Eye (tissue), 1 donor: ENCODE measurements at regions not wholly inside any gene's neighbourhood (a gene's known extent, or its start where the extent isn't known, plus 50 kb on each side); places are given as distances from the start of the nearest gene placed in this dataset.

Source experiments
- DNase-seq: peaks from one replicate; pipeline ENCODE4 v3.0.0-alpha.2; 2015

DNA sequence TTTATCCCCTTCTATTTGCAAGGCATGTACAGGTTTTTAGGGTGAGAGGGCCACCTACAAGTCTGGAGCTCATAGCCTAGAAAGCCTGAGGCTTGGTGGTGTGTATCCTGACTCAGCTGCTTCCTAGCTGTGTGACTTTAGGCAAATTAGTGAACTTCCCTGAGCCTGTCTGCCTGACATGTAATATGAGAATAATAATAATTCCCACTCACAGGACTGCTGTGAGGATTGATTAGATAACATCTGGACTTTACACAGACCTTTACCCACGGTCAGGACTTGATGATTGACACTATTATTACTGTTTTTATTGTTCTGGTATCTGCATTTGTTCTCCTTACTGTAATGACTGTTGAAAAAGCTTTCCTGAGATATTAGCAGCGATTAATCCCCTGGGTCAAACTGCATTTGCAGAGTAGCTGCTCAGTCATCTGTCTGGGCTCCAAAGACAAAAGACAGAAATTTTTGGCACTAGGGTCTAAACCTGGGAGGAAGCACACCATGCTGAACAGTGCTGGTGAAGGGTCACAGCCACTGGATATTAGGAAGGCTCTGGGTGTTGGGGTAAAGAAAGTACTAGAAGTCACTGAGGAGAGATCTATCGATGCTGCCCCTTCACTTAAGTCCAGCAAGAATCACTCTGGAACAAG, 276.5 kb upstream of the FN1 start:
- no peak for DNase-seq

DNA sequence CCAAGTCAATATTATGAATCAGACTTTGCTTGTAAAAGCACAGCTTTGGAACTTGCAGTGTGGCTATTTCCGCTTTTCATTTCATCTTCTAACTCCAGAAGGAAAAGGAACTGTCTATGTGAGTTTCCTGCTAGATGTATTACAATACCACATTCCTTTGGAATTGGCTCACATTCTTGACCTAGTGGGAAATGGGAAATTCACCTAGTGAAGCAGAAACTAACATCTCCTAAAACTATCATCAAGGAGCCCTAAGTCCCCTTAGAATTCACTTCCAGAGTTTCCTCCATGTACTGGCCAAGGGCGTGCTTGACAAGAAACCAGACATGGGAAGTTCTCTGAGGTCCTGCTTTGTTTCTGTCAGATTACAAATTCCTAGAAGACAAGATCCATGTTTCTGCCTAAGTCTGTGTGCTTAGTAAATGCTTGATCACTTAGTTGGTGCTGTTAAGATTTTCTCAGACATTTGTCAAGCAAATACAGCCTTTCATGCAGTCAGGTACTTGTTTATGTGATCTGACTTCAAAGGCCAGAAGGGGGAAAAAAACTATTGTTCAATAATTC, 275.7 kb upstream of the FN1 start:
- peak; percentile 21 for DNase-seq

DNA sequence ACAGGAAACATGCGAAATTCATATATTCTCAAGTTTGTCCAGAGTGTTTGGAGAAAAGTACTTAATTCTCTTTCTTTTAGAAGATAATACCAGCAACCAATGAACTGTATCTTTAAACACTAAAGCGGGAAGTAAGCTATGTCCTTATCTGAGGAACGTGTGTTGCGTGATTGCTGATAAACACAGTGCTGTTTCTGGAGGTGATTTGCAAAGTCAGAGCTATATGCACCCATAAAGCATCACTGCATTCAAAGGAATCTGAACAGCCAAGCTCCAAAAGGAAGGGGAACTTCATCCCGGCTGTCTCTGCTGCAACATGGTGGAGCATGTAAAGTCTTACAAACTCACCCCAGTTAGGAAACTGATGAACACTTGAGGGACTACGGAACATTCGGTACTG, 271.7 kb upstream of the FN1 start:
- no peak for DNase-seq

DNA sequence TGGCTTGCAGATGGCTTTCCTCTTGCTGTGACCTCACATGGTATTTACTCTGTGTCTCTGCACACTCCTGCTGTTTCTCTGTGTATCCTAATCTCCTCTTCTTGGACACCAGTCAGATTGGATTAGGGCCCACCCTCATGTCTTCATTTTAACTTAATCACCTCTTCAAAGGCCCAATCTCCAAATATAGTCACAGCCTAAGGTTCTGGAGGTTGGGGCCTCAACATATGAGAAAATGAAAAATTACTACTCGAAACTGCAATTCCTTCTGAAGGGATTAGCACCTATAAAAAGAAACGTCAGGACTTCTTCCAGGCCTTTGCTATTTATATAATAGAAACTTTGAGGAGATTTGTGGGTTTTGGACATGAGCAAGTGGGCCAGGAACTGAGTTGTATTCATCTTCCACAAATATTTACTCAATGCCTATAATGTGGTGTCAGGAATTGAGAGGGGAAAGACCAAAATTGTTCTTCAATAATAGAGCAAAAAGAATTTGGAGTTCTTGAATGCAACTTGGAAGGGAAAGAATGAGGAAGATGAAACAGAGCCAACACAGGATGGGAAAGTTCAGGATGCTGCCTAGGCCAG, 270.0 kb upstream of the FN1 start:
- DNase-seq: no peak

DNA sequence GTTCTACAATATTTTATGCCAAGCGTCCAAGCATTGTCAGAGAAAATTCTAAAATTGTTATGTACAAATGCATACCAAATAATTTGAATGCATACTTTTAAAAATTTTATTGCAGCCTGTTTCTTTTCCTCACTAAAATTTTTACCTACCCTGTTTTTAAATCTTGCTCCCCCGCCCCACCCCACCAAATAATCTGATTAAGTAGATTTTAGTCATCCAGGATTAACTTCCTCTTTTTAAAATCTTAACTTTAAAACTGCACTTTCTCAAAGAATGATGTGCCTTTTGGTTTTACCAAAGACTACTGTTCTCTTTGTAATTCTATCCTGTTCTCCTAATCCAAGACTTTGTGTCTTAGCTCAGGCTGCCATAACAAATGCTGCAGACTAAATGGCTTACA, 269.4 kb upstream of the FN1 start:
- no peak for DNase-seq

DNA sequence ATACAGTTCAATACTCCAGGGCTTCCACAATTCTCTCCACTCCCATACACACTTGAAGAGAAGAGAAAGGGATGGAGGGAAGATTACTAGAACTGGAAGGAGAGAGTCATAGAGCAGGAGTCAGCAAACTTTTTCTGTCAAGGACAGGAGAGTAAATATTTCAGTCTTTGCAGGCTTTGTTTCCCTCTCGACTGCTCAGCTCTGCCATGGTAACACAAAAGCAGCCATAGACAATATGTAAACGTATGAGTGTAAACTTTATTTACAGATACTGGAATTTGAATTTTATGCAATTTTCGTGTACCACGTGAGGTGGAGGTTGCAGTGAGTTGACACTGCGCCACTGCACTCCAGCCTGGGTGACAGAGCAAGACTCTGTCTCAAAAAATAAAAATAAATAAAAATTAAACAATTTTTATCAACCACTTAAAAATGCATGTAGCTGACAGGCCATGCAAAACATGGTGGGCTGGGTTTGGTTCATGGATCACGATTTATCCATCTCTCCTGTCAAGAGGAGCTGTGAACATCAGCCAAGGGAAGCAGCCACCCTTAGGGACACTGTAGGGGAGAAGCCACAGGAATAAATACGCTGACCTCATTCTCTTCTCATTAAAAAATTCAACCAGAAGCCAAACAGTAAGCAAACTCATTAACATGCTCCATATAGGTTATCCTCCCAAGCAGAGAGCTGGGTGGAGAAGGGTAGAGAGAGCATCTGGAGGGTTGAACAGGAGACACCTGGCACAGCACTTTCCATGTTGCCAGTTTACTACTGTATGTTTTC, 266.4 kb upstream of the FN1 start:
- no peak for DNase-seq

DNA sequence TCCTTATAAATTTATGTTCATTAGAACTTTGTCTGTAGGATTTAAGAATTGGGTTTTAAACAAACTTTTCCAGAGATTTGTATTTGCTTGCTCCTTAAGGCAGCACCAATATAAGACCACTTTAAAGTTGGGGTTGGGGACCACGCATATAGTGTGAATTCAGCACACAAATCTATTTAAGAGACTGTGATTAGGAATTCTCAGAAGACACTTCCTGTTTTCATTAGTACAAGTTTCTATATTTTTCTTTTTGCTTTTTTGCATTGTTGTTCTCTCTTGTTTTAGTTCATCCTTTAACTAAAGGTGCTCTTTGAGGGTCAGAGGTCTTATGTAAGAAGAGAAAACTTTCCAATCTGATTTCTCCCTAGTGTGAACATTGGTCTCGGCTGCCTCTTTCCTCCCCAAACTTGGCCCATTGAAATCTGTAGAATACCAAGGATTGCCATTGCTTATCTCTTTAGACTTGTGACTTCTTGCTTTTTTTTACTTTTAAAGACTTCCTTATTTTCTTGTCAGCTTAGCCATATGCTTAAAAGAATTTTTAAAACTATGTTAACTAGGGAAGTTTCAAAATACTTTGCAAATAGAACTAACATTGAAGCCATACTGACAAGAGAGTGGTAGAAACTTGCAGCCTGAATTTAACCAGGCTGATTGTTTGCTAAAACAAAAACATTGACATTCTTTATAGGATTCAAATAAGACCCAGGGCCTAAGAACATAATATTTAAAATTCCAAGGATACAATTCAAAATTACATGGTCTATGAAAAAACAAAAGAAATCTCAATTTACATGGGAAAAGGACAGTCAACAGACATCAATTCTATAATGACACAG, 264.1 kb upstream of the FN1 start:
- DNase-seq: no peak

DNA sequence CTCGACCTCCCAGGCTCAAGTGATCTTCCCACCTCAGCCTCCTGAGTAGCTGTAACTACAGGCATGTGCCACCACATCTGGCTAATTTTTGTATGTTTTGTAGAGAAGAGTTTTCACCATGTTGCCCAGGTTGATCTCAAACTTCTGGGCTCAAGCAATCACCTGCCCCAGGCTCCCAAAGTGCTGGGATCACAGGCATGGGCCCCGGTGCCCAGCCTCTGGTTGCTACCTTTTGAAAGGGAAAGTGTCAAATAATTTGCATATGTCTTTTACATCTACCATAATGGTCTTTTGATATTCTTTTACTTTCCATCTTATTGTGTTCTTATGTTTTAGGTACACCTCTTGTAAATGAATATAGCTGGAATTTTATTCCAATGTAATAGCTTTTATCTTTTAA, 263.1 kb upstream of the FN1 start:
- DNase-seq: no peak

DNA sequence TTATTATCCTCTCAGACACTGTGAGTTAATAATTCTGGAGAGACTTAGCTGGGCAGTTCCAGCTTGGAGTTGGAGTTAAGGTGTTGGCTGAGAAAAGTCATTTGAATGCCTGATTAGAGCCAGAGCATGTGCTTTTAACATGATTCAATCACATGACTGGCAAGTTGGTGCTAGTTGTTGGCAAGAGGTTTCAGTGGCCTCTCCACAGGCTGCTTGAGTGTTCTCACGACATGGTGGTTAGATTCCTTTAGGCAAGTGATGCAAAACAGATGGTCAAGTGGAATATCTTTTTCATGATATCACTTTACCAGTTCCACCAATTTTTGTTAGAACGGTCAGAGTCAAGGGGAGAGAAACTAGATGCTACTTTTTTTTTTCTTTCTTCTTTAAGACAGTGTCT, 262.7 kb upstream of the FN1 start:
- no peak for DNase-seq

DNA sequence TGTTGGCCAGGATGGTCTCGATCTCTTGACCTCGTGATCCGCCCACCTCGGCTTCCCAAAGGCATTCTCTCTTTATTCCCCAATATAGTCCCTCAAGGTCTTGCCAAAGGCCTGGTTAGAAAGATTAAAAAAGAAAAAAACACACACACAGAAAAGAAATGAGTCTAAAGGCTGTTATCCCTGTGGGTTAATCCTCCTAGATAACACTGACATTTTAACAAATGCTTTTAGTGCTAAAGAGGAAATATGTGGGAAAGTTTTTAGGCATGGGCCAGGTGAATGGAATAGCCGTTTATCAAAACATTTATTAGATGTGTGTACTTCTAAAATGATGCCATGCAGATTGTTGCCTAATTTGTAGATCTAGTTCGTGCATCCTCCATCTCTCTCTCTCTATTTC, 261.6 kb upstream of the FN1 start:
- no peak for DNase-seq

DNA sequence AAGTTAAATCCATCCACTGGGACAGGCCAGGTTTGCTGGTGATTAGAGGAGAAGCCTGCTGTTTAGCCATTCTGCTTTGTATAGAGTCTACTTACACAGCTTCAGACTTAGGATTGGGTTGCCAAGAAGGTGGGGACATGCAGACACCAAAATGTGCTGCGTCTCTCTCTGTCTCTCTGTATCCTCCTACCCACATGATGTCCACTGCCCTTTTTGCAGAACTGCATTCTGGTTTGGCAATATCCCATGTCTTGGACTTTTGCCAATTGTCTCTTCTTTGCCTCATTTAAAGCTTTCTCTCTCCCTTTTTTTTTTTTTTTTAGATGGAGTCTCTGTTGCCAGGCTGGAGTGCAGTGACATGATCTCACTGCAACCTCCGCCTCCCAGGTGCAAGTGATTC, 261.1 kb upstream of the FN1 start:
- no peak for DNase-seq

DNA sequence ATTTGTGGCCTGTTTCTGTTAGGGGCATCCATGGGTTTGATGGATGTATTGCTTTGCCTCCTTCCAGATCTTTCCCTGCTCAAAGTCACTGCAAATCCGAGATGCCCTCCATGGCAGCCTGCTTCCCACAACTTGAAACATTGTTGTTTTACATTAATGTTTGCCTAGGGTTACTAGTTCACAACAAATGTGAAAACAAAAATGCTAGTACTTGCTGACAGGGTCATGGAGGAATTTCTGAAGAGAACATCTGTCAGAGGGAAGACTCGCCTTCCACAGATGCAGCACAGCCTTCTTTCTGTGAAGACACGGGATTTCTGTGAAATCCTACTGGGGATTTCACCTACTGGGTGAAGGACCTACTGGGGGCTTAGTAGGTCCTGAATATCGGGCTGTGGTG, 260.0 kb upstream of the FN1 start:
- DNase-seq: no peak

DNA sequence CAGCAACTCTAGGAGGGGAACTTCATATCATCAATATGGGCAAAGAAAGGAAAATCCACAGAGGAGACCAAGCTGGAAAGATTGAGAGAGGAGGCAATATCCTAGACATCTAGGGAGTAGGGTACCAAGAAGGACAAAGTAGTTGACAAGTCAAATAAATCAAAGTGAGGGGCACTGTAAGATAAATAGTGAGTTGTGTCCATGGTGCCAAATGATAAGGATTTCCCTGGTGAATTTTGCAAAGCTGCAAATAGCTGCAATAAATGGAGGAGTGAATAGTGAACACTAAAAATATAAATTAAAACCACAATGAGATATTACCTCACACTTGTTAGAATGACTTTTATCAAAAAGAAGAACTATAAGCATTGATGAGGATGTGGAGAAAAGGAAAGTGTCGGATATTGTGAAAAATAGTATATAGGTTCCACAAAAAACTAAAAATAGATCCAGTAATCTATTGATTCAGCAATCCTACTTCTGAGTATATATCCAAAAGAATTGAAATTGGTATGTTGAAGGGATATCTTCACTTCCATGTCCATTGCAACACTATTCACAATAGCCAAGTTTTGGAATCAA, 258.2 kb upstream of the FN1 start:
- DNase-seq: no peak

DNA sequence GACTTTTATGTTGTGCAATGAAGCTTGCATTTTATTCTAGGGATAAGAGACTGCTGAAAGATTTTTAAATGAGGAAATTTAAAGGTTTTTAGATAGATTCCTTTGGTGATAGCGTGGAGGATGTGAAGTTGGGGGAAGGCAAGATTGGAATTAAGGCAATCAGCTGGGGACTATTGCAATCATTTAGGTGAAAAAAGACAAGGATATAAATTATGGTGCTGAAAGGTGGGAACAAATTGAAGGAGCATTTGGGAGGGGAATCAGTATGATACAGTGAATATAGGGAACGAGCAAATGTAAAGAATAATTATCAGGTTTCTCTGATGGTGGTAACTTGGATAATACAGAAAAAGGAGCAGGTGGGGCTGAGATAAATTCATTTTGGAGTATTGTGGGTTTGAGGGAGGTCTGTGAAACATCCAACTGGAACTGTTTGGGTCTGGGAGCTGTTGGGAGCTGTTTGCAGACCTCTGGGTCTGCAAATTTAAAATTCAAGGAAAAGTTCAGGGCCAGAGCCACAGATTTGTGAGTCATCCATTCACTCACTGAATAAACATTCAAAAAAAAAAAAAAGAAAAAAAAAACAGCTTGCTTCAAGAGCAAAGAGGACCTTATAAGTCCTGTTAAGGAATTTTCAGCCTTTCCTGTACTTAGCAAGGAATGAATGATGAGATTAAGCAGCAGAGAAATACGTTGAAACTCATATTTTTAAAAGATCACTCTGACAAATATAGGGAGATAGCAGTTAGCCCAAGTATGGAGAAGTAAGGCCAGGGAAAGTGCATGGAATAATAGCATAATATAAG, 257.5 kb upstream of the FN1 start:
- DNase-seq: no peak

DNA sequence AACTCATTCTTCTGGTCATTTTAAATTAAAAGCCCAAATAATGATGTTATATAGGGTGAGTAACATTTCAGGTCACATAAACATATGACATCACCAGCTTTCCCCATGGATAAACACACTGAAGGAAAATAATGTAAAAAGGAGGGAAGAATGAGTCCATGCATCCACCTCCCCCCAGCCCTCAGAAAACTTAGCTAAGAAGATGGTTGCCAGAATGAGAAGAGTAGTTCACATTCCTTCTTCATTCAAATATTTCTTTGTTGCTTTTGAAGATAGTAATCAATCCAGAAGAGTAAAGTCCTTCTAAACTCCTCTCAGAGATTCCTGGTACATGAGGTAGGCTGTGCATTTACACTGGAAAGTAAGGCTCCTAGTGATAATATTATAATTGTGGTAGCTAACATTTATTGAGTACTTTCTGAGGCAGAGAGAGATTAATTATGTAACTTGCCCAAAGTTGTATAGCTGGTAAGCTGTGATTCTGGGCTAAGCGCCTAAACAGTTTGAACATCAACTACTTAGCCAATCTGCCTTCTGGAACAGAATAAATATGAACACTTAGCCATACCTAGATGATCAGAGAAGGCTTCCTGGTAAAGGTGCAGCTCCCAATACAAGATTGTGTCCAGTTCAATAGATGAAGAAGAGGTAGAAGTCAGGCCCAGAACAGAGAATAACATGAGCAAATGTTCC, 256.7 kb upstream of the FN1 start:
- DNase-seq: peak; percentile 13

DNA sequence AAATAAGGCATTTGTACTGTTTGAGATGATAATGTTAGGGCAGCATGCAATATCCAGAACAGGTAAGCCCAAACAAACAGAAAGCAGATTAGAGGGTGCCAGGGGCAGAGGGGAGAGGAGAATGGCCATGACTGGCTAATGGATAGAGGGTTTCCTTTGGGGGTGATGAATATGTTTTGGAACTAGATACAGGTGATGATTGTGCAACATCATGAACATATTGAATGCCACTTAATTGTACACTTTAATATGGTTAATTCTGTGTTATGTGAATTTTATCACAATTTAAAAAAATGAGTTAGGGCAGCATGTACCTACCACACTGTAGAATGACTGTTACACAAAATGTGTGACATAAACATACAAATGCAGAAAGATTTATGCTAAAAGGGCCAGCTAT, 255.5 kb upstream of the FN1 start:
- DNase-seq: no peak

DNA sequence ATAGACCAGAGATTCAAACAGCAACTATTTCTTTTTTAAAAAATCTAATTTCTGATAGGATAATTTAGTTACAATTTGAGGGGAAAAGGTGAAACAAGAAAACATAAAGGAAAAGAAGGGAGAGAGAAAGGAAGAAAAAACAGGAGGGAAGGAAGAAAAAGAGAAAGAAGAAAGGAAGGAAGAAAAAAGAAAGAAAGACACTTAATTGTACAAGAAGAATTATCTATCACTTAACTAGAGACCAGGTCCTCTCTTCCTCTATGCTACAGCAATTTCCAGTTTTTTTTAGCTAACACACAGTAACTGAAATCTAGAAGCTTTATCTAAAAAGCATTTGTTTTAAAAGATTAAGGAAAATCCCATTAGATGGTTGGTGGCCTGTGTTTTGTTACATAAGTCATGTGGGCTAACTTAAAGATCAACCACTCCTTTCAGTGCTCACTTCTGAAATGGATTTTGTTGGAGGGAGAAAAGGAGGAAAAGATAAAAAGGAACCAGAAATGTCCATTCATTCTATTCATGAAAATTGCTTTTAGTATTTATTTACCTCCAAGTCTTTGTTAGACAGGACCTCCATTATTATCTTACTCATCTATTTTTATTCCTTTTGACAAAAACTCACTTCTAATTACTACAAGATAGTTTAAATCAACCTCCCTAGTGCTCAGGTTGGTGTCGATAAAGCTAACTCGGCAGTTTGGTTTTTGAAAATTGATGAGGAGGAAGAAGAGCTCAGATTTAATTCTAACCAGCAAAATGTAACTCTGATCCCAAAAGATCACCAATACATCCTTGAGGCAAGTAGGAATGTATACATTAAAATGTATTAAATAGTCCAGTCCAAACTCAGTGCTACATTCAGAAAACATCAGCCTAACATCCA, 251.5 kb upstream of the FN1 start:
- no peak for DNase-seq

DNA sequence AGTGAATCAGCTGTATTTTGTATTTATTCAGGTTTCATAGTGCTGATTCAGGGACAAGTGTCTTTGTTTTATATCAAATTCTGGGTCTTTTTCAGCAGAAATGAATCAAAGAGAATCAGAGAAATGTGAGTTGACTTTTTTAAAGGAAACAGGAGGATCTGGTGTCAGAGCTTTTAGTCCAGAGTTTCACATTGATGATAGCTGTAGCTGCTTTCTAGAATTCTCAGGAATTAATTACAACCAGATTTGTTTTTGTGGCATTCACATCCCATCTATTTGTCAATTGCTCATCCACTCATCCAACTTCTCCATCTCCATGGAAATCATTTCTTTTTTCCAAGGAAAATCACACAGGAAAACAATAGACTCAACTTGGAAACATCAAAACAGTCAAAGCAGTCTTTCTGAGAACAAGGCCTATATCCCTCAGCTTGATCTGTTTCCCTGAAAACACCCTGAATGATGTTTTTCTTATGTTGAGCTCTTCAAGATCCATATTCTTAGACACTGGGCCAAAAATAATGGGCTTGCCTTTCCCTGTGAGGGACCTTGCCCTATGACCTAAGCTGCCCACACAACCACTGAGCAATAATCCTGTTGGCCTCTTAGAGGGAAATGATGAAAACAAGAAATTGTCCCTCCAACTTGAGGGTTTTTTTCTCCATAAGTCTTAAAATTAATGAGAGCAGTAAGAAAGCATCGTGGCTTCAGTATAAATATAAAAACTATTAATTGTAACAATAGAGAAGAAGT, 249.5 kb upstream of the FN1 start:
- DNase-seq: no peak

DNA sequence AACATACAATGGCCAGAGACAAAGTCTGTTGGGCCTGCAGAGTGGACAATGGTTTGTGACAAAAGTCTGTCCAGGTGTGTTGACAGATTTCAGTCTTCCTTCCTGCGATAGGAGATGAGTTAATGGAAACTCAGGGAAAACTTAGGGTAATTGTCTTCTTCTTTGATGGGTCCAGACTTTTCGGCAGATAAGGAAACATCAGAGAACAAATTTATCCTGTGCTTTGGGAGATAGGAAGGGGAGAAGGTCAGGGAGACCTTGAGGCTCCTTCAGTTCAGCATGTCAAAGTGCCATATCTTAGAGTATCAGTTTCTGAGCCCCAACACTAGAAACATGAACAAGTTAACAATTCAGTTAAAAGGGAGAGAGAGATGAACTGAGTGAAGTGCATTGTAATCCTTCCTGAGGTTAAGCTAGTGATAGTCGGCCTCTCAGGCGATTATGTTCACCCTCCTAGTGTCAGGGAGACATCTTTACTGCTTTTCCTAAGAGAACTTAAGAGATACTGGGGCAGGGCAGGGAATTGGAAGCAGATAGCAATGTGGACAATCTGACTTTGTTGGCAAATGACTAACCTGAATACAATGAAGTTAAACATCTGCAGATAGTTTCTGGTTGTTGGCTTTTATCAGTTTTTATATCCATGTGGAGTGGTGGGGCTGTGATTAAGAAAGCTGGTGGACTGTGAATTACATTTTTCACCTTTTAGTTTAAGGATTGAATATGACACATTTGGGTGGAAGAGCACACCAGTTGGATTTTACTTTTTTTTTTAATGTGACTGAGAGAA, 248.8 kb upstream of the FN1 start:
- DNase-seq: no peak
